HG02981 (cell line): ENCODE measurements at regions not wholly inside any gene's neighbourhood (a gene's known extent, or its start where the extent isn't known, plus 50 kb on each side); places are given as distances from the start of the nearest gene placed in this dataset.

Source experiments
- ATAC-seq: cut with Tn5 transposase; IDR thresholded peaks from one replicate; pipeline ENCODE4 v1.9.1; 2021; ENCODE audit warnings: mild to moderate bottlenecking, moderate library complexity; ENCODE audit not compliant: unreplicated experiment

DNA sequence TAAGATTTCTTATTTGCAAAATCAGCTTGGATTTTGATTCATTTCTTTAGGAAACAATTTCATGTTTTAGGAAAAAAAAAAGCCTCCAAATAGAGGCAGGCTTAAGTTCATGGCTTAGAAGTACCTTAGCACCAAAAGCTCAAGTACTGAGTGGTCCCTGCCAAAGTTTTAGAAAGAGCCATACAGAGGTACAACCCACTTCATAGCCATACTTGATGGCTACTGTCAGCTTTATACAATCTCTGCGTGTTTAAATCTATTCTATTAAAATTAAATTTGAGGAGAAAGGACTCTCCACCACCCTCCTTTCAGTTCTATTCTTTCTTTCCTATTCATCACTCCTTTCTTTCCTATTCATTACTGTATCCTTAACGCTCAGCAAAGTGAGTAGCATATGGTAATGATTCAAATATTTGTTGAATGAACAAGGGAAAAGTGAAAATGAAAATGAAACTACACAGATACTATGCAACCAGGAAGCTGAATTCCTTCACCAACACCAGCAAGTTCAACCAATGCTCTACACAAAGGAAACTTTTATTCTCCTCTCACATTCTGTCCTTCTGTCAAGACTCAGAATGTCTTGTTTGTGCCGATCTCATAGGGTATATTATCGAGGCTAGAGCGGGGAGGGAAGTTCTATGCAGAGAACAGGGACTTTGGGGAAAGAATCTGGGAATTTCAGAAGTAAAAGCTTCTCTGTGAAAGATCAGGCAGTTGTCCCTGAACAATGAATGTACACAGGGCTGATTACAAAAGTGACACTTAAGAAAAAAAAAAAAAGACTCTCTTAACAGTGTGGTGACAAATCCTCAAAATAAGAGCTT lies 138.6 kb upstream of the SPEF2 start:
- ATAC-seq = no peak

DNA sequence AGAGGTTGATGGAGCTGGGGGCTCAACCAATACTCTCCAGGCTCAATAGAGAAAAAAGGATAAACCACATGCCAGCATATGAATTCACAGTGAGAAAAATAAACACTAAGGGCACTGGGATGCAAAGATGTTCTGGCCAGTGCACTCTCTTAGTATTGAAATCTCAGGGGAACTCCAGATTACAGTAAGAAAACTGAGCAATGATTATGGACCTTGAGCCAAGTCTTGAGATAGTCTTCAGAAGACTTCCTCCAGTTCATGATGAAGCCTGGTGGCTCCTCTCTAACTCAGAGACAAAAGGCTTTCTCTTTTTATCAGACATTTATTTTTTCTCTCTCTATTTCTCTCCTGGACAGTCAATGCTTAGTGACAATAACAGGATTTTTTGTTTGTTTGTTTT lies 139.8 kb upstream of the SPEF2 start:
- no peak for ATAC-seq

DNA sequence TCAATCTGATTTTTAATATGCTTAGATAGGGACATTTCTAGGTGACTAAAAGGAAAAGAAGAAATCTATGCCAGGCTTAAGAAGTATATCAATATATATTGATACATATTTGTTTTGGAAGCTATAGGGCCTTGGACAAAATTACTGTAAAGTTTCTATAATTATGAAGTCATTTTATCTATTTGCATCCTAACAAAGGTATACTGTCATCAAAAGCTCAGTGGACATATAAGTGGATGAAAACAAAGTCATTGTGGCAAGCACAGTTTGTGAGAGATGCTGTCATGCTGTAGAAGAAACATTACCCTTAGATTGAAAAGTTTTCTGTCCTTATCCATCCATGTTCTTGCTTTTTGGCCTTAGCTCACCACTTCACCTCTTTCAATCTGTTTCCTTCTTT lies 140.3 kb upstream of the SPEF2 start:
- no peak for ATAC-seq

DNA sequence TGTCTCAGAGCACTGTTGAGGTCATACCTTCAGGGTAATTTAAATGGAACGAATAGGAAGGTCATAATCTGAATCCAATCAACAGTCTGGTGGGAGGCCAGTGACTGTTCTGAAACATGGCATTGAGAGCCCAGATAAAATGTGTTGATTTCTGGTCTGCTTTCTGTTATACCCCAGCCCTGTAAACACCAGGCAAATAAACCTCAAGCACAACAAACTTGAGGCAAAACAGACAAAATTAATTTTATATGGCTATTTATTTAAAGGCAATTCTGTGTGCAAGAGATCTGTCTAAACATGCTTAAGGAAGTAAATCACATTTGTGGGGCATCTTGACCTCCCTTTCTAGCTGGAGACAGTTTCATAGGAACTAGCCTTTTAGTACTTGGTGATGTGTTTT lies 140.9 kb upstream of the SPEF2 start:
- no peak for ATAC-seq

DNA sequence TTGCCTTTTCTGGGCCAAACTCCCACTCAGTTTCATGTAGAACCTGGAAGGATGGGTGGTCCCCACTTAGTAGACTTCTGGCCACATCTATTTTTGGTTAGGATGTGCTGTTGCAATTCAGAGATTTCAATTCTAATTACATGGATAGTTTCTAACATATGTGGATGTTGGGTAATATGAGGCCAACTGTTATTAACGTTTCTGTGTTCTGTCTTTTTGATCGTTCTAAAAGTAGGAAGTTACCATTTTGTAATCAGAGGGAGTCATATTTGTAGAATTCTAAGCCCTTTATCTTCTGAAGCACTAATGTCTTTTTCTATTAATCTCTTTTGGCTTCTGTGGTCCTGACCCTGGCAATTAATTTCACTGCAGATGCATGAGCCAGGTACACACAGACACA lies 141.6 kb upstream of the SPEF2 start:
- no peak for ATAC-seq

DNA sequence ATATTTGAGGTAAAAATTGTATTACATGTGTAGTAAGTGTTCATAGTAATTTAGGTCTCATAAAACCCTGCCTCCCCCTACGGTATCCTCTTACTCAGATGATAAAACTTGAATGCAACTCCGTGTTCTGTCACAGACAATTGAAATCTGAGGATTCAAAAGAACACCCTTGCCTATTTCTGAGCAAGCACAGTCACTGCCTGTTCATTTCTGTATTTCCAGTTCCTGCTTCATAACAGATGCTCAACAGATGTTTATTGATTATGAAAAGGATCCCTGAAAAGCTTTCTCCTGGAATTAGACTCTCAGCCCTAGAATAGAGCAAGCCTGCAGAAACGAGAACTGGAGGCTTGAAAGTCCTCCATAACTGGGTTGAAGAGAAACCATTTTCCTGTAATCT lies 144.1 kb upstream of the SPEF2 start:
- no peak for ATAC-seq

DNA sequence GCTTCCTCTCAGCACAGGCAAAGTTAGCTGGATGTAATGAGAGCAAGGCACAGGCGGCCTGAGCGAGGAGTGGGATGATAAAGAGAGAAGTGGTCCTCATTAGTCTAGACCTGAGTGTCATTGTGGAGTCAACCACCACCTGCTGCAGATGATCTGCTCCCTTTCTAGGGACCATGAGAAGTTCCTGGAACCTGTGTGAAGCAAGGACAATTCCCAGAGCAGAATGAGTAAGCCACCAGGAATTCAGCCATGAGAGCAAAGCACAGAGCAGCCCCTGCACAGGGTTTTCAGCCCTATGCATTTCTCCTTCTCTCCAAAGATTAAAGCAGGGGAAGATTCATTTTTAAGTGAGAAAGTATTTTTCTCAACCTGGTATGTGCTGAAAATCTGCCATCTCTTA lies 146.8 kb upstream of the SPEF2 start:
- ATAC-seq = no peak

DNA sequence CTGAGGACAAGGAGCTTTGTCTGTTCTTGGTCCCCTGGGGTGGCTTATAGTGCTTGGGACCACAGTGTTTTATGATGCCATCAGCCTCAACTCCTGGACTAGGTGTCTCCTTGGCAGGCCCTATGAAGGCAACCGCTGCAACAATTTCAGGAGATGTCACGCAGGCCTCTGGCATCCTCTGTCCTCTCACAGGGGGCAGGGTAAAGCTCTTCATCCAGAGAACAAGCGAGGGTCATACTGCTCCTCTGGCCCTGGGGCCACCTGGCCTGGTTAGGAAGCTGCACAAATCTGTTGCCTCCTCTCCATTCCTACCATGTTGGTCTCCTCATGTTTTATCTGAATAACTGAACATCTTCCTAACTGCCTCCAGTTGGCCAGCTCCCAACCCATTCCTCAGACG lies 148.9 kb upstream of the SPEF2 start:
- ATAC-seq = no peak

DNA sequence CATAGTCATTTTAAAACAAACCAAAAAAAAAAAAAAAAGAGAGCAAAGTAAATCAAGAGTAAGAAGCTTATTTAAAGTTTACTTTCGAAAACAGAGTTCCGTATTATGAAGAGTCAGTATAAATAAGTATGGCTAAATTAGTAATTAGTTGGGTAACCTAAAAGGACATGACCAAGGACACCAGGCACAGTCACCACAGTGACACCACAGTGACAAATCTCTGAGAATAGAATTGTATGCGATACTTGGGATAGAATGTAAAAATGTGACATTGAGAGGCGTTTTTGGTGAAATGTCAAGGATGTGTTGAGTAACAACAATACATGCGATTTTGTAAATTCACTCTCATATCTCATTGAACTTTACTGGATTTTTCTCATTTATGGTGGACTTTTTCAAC lies 150.9 kb upstream of the SPEF2 start:
- ATAC-seq = no peak

DNA sequence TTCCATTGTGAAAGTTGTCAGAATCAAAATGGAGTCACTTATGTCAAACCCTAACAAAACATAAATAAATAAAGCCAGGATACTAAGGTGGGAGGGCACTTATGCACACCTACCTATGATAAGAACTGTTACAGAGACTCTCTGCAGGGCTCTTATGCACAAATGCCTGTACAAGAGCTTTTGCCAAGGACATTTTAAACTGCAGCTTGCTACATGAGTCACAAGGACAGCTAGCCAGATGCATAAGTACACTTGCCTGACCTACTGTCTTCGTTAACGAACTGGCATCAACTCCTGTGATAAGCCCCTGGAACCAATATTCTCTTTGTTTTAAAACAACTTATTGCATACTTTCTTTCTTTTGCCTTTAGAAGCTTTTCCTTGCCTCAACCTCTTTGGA lies 152.9 kb upstream of the SPEF2 start:
- no peak for ATAC-seq

DNA sequence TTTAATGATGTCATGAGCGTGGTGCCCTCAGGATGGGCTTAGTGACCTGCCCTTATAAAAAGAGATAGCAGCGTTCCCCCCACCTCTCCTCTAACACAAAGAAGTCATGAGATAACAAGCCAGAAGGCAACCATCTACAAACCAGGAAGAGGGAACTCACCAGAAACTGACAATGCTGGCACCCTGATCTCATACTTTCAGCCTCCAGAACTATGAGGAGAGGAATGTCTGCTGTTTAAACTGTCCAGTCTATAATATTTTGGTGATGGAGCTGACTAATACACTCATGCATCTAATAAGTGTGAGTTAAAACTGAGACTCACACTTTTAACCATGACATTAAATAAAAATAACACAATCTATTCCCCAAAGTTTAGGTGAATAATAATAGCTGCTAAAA lies 156.1 kb upstream of the SPEF2 start:
- ATAC-seq = no peak

DNA sequence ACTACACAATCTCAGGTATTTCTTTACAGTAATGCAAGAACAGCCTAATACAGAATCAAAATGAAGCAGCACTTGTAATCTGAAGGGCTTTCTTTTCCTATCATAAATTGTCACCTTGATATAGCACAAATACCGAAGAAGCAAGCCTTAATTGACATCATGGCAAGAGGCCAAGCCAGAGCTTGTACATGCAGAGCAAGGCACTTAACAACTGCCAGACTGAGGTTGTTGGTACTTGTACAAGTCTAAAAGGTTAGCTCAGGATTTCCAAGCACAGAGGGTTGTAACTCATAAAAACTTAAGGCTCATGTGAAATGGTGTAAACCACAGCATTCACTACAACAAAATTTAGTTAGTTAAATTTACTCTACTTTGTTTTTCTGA lies 158.8 kb upstream of the SPEF2 start:
- ATAC-seq = no peak

DNA sequence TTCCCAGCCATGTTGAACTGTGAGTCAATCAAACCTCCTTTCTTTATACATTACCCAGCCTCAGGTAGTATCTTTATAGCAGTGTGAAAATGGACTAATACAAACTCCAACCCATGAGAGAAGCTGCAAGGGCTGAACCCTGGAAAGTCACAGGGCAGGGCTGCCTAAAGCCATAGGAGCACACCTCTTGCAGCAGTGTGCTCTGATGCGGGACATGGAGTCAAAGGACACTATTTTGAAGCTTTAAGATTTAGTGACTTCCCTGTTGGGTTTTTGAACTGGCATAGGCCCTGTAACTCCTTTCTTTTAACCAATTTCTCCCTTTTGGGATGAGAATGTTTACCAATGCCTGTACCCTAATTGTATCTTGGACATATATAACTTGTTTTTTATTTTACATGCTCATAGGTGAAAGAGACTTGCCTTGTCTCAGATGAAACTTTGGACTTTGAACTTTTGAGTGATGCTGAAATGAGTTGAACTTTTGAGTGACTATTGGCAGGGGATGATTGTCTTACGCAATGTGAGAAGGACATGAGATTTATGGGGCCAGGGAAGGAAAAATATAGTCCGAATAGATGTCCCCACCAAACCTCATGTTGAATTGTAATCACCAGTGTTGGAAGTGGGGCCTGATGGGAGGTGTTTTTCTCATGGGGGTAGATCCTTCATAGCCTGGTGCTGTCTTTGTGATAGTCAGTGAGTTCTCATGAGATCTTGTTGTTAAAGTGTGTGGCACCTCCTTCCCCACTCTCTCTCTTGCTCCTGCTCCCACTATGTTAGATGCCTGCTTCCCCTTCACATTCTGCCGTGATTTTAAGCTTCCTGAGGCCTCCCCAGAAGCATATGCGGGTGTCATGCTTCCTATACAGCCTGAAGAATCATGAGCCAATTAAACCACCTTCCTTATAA lies 159.5 kb upstream of the SPEF2 start:
- ATAC-seq = no peak

DNA sequence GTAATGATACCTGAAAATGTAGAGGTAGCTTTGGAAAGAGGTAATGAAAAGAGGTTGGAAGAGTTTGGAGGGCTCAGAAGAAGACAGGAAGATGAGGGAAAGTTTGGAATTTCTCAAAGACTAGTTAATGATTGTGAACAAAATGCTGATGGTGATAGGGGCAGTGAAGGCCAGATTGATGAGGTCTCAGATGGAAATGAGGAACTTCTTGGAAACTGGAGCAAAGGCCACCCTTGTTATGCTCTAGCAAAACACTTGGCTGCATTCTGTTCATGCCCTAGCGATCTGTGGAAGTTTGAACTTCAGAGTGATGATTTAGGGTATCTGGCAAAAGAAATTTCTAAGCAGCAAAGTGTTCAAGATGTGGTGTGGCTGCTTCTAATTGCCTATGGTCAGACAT lies 161.2 kb upstream of the SPEF2 start:
- ATAC-seq = no peak

DNA sequence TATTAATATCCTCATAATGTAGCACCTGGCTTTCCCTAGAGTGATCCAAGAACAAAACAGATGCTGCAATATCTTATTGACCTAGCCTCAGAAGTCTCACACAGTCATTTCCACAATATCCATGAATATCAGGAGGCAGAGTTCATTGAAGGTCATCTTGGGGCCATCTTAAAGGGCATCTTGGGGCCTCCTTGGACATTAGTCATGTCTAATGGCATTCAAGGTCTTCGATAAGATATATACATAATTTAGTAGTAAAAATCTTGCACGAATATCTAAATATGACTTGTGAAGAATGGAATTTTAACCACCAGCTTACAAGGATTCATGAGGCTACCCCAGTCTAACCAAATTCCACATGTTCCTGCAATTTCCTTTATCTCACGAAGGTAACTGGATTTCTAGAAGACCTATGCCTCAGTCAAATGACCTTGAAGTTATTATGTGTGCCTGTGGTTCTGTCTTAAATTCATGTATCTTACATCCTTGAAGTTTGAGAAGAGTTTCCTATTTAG lies 163.6 kb upstream of the SPEF2 start:
- no peak for ATAC-seq

DNA sequence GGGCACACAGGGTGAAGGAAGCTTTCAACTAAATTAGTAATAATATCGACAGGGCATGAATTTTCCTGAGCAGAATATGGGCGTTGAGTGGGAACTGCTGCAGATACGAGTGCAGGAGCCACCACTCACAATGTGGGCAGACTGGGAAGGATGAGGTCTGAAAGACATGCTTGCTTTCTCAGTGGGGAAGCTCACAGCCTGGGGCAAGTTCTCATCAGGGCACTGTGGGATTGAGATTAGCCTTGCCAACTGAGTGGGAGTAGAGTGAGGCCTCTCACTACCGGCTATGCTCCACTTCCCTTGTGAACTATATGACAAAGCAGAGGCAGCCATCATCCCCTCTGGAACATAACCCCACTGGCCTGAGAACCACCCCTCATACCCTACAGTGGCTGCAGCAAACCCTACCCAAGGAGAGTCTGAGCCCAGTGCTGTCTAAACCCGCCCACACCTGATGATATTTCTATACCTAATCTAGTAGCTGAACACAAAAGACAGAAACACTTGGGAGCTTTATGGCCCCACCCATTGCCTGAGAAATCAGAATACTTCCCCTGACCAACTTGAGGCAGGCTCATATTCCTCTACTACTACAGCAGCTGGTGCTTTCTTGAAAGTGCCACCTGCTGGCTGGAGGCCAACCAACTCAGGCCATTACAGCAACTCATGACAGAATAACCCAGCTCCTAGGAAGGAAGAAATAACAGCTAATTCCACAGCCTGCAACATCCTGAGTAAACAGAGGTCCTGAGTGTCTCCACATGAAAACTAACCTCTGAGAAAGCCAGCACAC lies 173.7 kb upstream of the SPEF2 start:
- ATAC-seq = no peak

DNA sequence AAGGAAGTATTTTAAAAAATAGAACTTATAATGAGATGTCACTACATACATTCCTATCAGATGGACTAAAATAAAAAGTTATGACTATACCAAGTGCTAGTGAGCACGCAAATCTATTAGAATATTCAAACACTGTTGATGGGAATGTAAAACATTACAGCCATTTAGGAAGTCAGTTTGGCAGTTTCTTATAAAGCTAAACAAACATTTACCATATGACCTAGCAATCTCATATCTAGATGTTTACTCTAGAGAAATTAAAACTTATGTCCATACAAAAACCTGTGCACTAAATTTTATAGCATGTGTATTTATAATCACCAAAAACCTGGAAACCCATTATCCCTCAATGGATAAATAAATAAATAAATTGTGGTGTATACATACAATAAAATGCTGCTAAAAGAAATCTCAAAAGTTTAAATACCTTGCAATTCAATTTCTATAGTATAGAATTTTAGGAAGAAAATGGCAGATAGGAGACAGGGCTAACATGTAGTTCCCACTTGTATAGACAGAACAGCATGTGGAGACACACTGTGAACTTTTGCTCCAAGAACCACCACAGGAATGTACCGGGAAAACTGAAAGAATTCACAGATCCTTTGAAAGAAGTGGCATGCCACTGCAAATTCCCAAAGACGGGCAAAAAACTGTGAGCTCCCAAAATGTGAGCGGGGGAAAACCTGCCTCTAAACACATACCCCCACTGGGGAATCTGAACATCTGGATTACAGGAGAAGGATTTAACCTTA lies 174.6 kb upstream of the SPEF2 start:
- no peak for ATAC-seq

DNA sequence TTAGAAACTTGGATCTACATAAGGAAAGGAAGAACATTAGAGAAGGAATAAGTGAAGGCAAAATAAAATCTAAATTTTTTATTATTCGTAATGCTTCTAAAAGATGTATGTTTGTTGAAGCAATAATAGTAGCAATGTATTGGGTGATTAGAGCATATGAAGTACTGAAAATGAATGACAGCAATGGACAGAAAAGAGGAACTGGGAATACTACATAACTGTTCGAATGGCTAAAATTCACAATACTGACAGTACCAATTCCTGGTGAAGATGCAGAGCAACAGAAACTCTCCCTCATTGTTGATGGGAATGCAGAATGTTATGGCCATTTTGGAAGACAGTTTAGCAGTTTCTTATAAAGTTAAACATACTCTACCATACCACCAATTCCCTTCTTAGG lies 177.3 kb upstream of the SPEF2 start:
- ATAC-seq = no peak

DNA sequence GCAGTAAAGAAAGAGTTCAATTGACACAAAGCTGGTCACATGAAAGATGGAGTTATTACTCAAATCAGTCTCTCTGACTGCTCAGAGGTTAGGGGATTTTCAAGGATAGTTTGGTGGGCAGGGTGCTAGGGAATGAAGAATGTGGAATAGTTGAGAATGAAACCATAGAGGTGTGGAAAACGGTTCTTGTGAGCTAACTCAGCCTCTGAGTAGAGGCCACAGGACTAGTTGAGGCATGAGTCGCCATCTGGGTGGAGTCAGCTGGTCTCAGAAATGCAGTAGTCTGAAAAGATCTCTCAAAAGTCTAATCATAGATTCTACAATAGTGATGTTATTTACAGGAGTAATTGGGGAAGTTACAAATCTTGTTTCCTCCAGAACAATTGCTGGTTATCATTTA lies 178.9 kb upstream of the SPEF2 start:
- ATAC-seq = no peak

DNA sequence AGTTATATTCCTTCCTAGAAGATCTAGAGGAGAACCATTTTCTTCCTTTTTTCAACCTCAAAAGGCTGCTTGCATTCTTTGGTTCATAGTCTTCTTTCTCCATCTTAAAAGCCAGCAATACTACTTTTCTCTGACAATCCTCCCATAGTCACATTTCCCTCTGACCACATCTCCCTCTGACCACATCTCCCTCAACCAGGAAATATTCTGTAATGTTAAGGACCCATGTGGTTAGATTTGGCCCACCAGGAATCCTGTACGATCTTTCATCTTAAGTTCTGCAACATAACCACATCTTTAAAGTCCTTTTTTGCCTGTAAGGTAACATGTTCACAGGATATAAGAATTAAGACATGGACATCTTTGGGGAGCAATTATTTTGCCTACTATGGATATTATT lies 179.4 kb upstream of the SPEF2 start:
- ATAC-seq = no peak
